GM12878 (cell line): ENCODE measurements at regions not wholly inside any gene's neighbourhood (a gene's known extent, or its start where the extent isn't known, plus 50 kb on each side); places are given as distances from the start of the nearest gene placed in this dataset. TPM values are rescaled to one million over a fixed set of nuclear protein-coding genes. Genes with fewer than 3 reads are reported as not detected.

Experiments used
- small RNA-seq: library from RNA; depleted of rRNA; stranded (forward); fragments of <200 nt; gene quantifications from one replicate; pipeline ENCODE3, GENCODE V24; 2014

Small RNA genes in the stretch of these regions (small RNA-seq; reads per million reads assigned to genes)
- gene RN7SKP164: not detected
